K562 (cell line): ENCODE measurements at regions not wholly inside any gene's neighbourhood (a gene's known extent, or its start where the extent isn't known, plus 50 kb on each side); places are given as distances from the start of the nearest gene placed in this dataset.
"Not testable (repeated sequence)": the region's sequence is repeated elsewhere in the genome, so short reads cannot be mapped to it uniquely, and the experiment has no call there.

Experiments
- MAX ChIP-seq: sonication (generic); formaldehyde crosslinking; IDR thresholded peaks from 2 replicates; pipeline ENCODE4 v1.9.0; 2022; ENCODE audit warnings: mild to moderate bottlenecking, missing genetic modification reagents
- MEIS2 ChIP-seq: fragments of 450-650 bp; IDR thresholded peaks from 2 replicates; pipeline ENCODE4 v1.6.1; 2014; ENCODE audit warnings: mild to moderate bottlenecking; ENCODE audit not compliant: partially characterized antibody
- TEAD4 ChIP-seq, 2 experiments: sonication (generic) in 1 of 2; formaldehyde crosslinking in 1 of 2; IDR thresholded peaks; 2 replicates each; pipeline versions ENCODE4 v1.6.1 to v1.8.0; 2012 to 2022; ENCODE audit warnings: borderline replicate concordance in 1 of 2, inconsistent platforms in 1 of 2, low read length in 1 of 2, mild to moderate bottlenecking in 1 of 2, missing genetic modification reagents in 1 of 2
- ZFPM2 ChIP-seq: fragments of 250-450 bp; sonication (Bioruptor Pico); IDR thresholded peaks from 2 replicates; pipeline ENCODE4 v1.5.1; 2022; ENCODE audit warnings: mild to moderate bottlenecking

- not testable (repeated sequence) for TF ChIP-seq ZFPM2 (CRISPR knock-in tag); MEIS2; MAX (CRISPR knock-in tag); TEAD4 (IDR thresholded peaks at IDR 0.05; ENCODE audit: low read length); TEAD4 (CRISPR knock-in tag; IDR thresholded peaks at IDR 0.05; ENCODE audit: borderline replicate concordance)
Observed at GRCh38 chr3:99555885-99556284, 82.5 kb upstream of the COL8A1 start.
